Karpas-422 (cell line): ENCODE measurements at regions not wholly inside any gene's neighbourhood (a gene's known extent, or its start where the extent isn't known, plus 50 kb on each side); places are given as distances from the start of the nearest gene placed in this dataset.
"Not testable (repeated sequence)": the region's sequence is repeated elsewhere in the genome, so short reads cannot be mapped to it uniquely, and the experiment has no call there.

Experiments
- DNase-seq: peaks from one replicate; pipeline ENCODE4 v3.0.0-alpha.2; 2015
- H2AFZ ChIP-seq: fragments of 200-600 bp; sonication (generic); 2 replicates; pipeline ENCODE4 v1.6.1; 2014; ENCODE audit warnings: antibody characterized with exemption, low read length, mixed read lengths
- H3K27ac ChIP-seq: fragments of 200-600 bp; sonication (generic); 2 replicates; pipeline ENCODE4 v1.5.1; 2014; ENCODE audit warnings: mild to moderate bottlenecking, low read length, moderate library complexity
- H3K27me3 ChIP-seq: fragments of 200-600 bp; sonication (generic); 2 replicates; pipeline ENCODE4 v1.6.1; 2014; ENCODE audit warnings: low read length, mixed read lengths
- H3K36me3 ChIP-seq: fragments of 200-600 bp; sonication (generic); 2 replicates; pipeline ENCODE4 v1.6.1; 2014; ENCODE audit warnings: low read length, mixed read lengths; ENCODE audit not compliant: insufficient read depth
- H3K4me1 ChIP-seq: fragments of 200-600 bp; sonication (generic); 2 replicates; pipeline ENCODE4 v1.6.1; 2014; ENCODE audit warnings: mild to moderate bottlenecking, low read length, mixed read lengths
- H3K4me2 ChIP-seq: fragments of 200-600 bp; sonication (generic); 2 replicates; pipeline ENCODE4 v1.6.1; 2014; ENCODE audit warnings: low read length, low read depth, mild to moderate bottlenecking; ENCODE audit not compliant: poor library complexity, severe bottlenecking
- H3K4me3 ChIP-seq: fragments of 200-600 bp; sonication (generic); 2 replicates; pipeline ENCODE4 v1.5.1; 2014; ENCODE audit warnings: mild to moderate bottlenecking, antibody characterized with exemption, low read length, mixed read lengths
- H3K79me2 ChIP-seq: fragments of 200-600 bp; sonication (generic); 2 replicates; pipeline ENCODE4 v1.6.1; 2014; ENCODE audit warnings: mild to moderate bottlenecking, low read length, mixed read lengths
- H3K9ac ChIP-seq: fragments of 200-600 bp; sonication (generic); 2 replicates; pipeline ENCODE4 v1.6.0; 2014; ENCODE audit warnings: low read length
- H3K9me2 ChIP-seq: fragments of 200-600 bp; sonication (generic), shearing (Covaris generic); replicated peaks from 2 replicates; pipeline ENCODE4 v1.6.0; 2014; ENCODE audit warnings: mild to moderate bottlenecking, low read length, moderate library complexity; ENCODE audit not compliant: insufficient read depth
- H3K9me3 ChIP-seq: fragments of 300-700, 200-600 bp; sonication (generic); 2 replicates; pipeline ENCODE4 v1.6.1; 2014; ENCODE audit warnings: low read length, mixed read lengths
- H4K20me1 ChIP-seq: fragments of 200-600 bp; sonication (generic); 2 replicates; pipeline ENCODE4 v1.6.1; 2014; ENCODE audit warnings: mild to moderate bottlenecking, antibody characterized with exemption, low read length, low read depth; ENCODE audit not compliant: insufficient read depth

GRCh38 chr3:21962456-21962855 lies 211.4 kb upstream of the ZNF385D start:
- H3K9ac ChIP-seq = no peak overlapping the region
- H3K9me3 ChIP-seq = peaks cover 8% of the 10 kb centered on the region; the same call in 1 of the 2 replicates
- DNase-seq = no peak
- H4K20me1 ChIP-seq = no peaks in the 10 kb centered on the region
- no peak overlapping the region for H3K27ac ChIP-seq
- no peaks in the 10 kb centered on the region for H3K27me3 ChIP-seq
- H3K4me2 ChIP-seq = no peak overlapping the region
- no peaks in the 10 kb centered on the region for H3K36me3 ChIP-seq
- no peak overlapping the region for H2AFZ ChIP-seq
- no peak overlapping the region for H3K4me3 ChIP-seq
- no peaks in the 10 kb centered on the region for H3K9me2 ChIP-seq
- H3K79me2 ChIP-seq = no peaks in the 10 kb centered on the region
- H3K4me1 ChIP-seq = no peaks in the 10 kb centered on the region

- H3K79me2 ChIP-seq, H3K27ac ChIP-seq, DNase-seq, H3K9ac ChIP-seq, H3K4me2 ChIP-seq, H3K27me3 ChIP-seq, H3K4me1 ChIP-seq, H3K4me3 ChIP-seq, H3K36me3 ChIP-seq, H4K20me1 ChIP-seq, H2AFZ ChIP-seq, H3K9me2 ChIP-seq: not testable (repeated sequence)
- H3K9me3 ChIP-seq = peaks cover 17% of the 10 kb centered on the region
Observed at GRCh38 chr3:21966457-21966856, 215.4 kb upstream of the ZNF385D start.

- no peaks in the 10 kb centered on the region for H3K27me3 ChIP-seq
- no peak for DNase-seq
- no peaks in the 10 kb centered on the region for H3K79me2 ChIP-seq
- no peak overlapping the region for H3K9ac ChIP-seq
- no peaks in the 10 kb centered on the region for H4K20me1 ChIP-seq
- peaks cover 6% of the 10 kb centered on the region for H3K9me3 ChIP-seq
- no peaks in the 10 kb centered on the region for H3K9me2 ChIP-seq
- H3K36me3 ChIP-seq = no peaks in the 10 kb centered on the region
- no peak overlapping the region for H3K27ac ChIP-seq
- H3K4me1 ChIP-seq = no peaks in the 10 kb centered on the region
- no peak overlapping the region for H3K4me3 ChIP-seq
- no peak overlapping the region for H3K4me2 ChIP-seq
- no peak overlapping the region for H2AFZ ChIP-seq
Observed at GRCh38 chr3:21979706-21980105, 228.7 kb upstream of the ZNF385D start.

- Histone ChIP-seq H3K36me3 (no peaks in the 10 kb centered on the region), H3K27ac (no peak overlapping the region), H3K4me1 (no peaks in the 10 kb centered on the region), H3K79me2 (no peaks in the 10 kb centered on the region), H4K20me1 (no peaks in the 10 kb centered on the region), H3K27me3 (no peaks in the 10 kb centered on the region), H3K9me2 (no peaks in the 10 kb centered on the region), H3K9me3 (peaks cover 1% of the 10 kb centered on the region; the same call in 1 of the 2 replicates), H2AFZ (no peak overlapping the region), H3K9ac (no peak overlapping the region), H3K4me2 (no peak overlapping the region), H3K4me3 (no peak overlapping the region)
- DNase-seq = no peak
Observed at GRCh38 chr3:21989341-21990042, 238.5 kb upstream of the ZNF385D start.

- H3K27me3 ChIP-seq = no peaks in the 10 kb centered on the region
- no peaks in the 10 kb centered on the region for H3K9me2 ChIP-seq
- H3K36me3 ChIP-seq = no peaks in the 10 kb centered on the region
- H3K4me3 ChIP-seq = no peak overlapping the region
- DNase-seq = no peak
- H3K9ac ChIP-seq = no peak overlapping the region
- no peaks in the 10 kb centered on the region for H3K4me1 ChIP-seq
- peaks cover 3% of the 10 kb centered on the region; the same call in 1 of the 2 replicates for H3K9me3 ChIP-seq
- no peaks in the 10 kb centered on the region for H4K20me1 ChIP-seq
- H2AFZ ChIP-seq = no peak overlapping the region
- H3K27ac ChIP-seq = no peak overlapping the region
- no peaks in the 10 kb centered on the region for H3K79me2 ChIP-seq
- no peak overlapping the region for H3K4me2 ChIP-seq
Observed at GRCh38 chr3:21991061-21991460, 240.1 kb upstream of the ZNF385D start.

GRCh38 chr3:21995079-21995607 lies 244.1 kb upstream of the ZNF385D start:
- no peaks in the 10 kb centered on the region for H3K36me3 ChIP-seq
- H2AFZ ChIP-seq = no peak overlapping the region
- H3K27ac ChIP-seq = no peak overlapping the region
- no peak overlapping the region for H3K4me3 ChIP-seq
- no peak overlapping the region for H3K9ac ChIP-seq
- no peaks in the 10 kb centered on the region for H3K4me1 ChIP-seq
- no peaks in the 10 kb centered on the region for H3K79me2 ChIP-seq
- no peaks in the 10 kb centered on the region for H3K9me2 ChIP-seq
- H3K27me3 ChIP-seq = no peaks in the 10 kb centered on the region
- H3K9me3 ChIP-seq = peaks cover 11% of the 10 kb centered on the region; the same call in 1 of the 2 replicates
- H3K4me2 ChIP-seq = no peak overlapping the region
- DNase-seq = no peak
- H4K20me1 ChIP-seq = no peaks in the 10 kb centered on the region

GRCh38 chr3:22007368-22007767 lies 256.4 kb upstream of the ZNF385D start:
- Histone ChIP-seq H3K4me1 (no peaks in the 10 kb centered on the region), H3K79me2 (no peaks in the 10 kb centered on the region), H3K36me3 (no peaks in the 10 kb centered on the region), H2AFZ (no peak overlapping the region), H3K4me2 (no peak overlapping the region), H3K4me3 (no peak overlapping the region), H3K9me2 (no peaks in the 10 kb centered on the region), H4K20me1 (no peaks in the 10 kb centered on the region), H3K27me3 (no peaks in the 10 kb centered on the region), H3K9me3 (peaks cover 6% of the 10 kb centered on the region; the same call in 1 of the 2 replicates), H3K9ac (no peak overlapping the region), H3K27ac (no peak overlapping the region)
- DNase-seq = no peak

- Histone ChIP-seq H3K9ac (no peak overlapping the region), H3K27ac (no peak overlapping the region), H3K36me3 (no peaks in the 10 kb centered on the region), H2AFZ (no peak overlapping the region), H3K79me2 (no peaks in the 10 kb centered on the region), H3K4me3 (no peak overlapping the region), H3K9me2 (no peaks in the 10 kb centered on the region), H3K9me3 (peaks cover 4% of the 10 kb centered on the region; the same call in 1 of the 2 replicates), H3K4me2 (no peak overlapping the region), H4K20me1 (no peaks in the 10 kb centered on the region), H3K27me3 (no peaks in the 10 kb centered on the region), H3K4me1 (no peaks in the 10 kb centered on the region)
- no peak for DNase-seq
Observed at GRCh38 chr3:22010997-22011396, 260.0 kb upstream of the ZNF385D start.
